Muscle of back (tissue), 3 donors: ENCODE measurements at regions not wholly inside any gene's neighbourhood (a gene's known extent, or its start where the extent isn't known, plus 50 kb on each side); places are given as distances from the start of the nearest gene placed in this dataset.

ENCODE experiments used
- DNase-seq, 3 donors: peaks; one replicate each; pipeline versions ENCODE4 v3.0.0 to v3.0.0-alpha.2; 2013

DNA sequence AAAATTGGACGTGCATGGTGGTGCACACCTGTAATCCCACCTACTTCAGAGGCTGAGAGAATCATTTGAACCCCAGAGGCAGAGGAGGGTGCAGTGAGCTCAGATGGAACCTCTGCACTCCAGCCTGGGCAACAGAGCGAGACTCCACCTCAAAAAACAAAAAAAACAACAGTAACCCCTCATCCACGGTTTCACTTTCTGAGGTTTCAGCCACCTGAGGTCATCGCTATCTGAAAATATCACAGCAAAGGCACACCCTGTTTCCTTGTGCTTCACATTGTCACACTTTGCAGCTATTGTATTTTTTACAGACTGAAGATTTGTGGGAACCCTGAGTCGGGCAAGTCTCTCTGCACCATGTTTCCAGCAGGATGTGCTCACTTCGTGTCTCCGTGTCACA lies 54.1 kb upstream of the FOXQ1 start:
- DNase-seq: no peak

DNA sequence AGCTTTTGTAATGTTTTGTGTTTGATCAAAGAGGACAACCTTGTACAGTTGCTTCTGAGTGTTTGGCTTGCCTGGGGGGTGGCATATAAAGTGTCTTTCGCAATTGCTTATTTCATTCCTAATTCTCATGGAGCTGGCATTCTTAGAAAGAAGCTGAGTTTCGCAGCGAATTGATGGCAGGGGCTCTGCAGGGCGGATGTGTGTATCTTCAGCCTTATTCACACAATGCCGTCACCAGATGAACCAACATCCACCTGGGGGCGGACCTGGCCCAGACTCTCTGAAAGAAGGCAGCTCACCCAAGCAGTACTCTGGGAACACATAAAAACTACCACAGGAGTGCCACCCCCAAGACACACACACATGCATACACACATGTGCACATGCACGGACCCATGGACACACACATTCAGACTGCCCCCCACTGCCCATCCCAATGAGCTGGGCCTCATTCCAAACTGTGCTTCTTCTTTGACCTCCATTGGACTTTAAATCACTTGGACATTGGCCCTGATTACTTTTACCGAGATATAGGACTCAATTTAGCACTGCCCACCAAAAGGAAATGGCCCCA lies 55.4 kb upstream of the FOXQ1 start:
- DNase-seq: no peak

DNA sequence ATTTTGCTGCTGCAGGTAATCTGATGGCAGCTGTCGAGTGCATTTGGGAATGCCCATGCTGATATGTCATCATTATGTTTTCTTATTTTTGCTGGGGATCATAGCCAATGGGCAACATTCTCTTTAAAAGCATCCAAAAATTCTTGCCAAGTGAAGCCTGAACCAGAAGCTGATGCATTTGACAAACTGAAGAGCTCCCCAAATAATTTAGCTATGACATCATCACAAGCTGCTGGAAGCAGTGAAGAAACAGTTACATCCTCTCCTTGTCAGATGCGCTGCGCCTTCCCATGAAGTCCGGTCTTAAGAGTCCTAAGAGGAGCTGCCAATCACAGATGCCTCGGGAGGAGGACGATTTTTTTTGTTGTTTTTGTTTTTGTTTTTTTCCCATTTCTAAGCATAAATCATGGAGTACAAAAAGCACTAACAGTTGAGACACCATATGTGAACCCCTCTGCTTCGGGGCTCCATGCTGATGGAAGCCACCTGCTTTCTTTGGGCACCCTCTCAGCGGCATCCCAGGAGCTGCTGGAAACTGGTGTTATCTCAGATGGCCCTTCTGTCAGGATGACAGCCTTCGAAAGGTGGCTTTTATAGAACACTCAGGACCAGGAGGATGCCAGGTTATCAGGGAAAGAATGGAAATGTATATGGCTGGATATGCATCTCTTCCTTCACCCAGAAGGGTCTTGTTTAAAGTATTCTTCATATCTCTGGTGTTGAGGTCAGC lies 56.1 kb upstream of the FOXQ1 start:
- peak in 1 of 3 donors; percentile 26 for DNase-seq

DNA sequence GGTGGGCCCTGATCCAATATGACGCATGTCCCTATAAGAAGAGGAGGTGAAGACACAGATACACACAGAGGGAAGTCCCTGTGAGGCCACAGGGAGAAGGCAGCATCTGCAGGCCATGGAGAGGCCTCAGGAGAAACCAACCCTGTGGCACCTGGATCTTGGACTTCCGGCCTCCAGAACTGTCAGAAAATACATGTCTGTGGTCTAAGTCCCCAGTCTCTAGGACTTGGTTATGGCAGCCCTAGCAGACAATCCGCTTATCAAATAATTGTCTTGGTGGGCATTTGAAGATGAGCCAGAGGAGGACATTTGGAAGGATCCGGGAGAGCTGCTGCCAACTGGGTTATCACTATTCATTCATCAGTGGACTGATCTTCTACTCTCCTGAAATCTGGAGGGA lies 57.6 kb upstream of the FOXQ1 start:
- DNase-seq: no peak

DNA sequence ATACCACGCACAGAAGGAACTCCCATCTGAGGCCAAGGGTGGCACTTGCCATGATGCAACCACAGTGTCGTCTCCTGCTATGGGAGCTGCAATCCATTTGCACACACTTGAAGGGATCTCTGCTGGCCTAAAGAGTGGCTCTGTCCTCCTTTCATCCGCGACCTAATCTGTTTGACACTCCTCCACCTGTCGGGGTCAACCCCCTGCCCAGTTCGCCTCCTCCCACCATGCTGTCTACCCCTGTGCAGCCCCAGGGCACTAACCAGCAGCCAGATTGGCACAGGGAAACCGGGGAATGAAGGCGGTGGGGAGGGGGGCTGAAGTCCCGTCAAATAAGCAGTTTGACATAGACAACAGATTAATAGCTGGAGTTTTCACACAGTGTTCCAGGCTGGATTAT lies 58.1 kb upstream of the FOXQ1 start:
- DNase-seq: no peak

DNA sequence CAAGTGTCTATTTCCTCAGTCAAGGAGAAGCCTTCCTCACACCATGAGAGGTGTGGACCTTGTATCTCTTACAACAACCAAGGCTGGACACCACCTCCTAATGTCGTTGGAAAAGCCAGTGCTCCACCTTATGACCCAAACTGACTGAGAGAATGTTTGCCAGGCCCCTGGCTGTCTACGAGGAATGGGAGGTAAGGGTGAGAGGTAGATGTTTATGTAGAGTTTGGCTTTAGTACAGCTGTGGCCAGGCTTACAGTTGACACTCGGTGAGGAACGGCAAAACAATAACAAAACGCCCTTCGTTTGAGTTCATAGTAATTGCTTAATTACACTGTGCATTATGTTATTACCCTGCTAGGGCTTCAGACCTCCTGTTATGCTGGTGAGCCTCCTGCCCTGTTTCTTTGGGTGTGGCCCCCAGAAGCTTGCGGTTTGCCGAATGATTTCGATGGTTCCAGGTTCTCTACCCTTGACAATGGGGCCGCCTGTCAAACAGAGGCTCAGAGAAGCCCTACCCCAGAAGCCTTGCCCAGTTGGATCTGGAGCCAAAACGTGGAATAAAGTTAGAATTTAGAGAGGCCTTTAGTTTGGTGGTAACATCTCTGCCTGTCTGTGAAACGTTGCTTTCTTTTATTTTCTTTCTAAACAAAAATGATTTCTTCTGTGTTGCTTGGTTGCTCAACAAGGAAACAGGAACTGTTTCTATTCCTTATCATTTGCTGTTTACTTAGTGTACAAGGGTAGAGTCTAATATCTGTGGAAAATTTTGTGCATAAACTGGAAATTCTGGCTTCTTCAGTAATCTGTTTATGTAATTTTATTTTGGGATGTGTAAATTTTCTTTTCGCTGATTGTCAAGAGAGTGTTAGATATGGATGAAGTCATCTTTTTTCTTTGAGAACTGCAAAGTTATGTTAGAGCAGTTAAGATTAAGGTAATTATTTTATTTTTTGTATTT lies 60.4 kb upstream of the FOXQ1 start:
- DNase-seq: no peak

DNA sequence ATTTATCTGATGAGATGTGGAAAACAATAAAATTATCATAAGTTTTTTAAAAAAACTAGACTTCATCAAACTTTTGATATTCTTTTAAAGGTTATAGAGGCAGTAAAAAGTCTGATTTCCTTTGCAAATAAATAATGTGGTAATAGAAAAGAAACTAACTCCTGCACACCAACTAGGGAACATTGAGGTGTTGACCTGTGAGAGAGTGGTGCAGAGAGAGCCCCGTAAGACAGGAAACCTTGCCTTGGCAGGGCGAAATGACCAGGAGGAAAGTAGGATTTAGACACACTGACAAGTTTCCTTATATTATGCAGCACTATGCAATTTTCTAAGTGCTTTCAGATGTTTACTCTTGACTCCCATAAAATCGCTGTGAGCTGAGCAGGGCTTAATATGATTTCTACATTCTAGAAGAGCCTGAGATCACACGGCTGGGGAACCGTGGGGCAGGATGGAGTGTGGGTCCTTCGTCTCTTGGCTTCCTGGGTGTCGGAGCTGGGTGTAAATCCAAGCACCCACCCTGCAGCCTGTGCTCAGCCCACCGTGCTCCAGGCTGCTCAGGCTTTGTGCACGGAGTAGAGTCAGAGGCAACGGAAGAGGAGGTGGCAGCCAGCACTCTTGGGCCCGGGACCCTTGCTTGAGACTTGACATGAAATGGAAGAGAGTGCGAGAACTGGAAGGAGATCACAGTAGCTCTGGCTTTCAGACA lies 61.3 kb upstream of the FOXQ1 start:
- peak in 1 of 3 donors; percentile 37 for DNase-seq

DNA sequence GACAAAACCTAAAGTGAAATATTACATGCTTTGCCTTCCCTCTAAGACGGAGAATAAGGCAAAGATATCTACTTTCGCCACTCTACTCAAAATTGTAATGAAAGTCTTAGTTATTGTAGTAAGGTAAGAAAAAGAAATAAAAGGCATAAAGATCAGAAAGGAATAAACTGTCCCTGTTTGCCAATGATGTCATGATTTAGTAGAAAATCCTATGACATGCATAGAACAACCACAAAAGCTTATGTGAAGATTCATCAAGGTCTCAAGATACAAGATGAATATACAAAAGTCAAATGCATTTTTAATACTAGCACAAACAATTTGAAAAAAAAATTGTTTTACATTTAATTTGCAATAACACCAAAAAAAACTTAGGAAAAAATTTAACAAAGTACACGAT lies 64.0 kb upstream of the FOXQ1 start:
- no peak for DNase-seq

DNA sequence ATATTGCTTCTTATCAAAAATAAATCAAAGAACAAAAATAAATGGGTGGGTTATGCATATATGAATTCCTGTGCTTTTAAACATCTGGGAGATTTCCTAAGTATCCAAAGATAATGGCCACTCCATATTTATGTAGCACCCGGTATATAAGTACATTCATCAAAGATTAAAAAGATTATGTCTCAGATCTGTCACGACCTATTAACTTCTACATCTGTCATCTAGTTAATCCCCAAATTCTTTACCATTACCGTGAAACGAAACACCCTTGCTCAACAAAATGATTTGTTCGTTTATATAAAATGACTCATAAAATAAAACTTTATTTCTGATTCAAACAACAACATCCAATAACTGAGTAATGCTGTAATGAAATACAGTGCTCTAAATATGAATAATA lies 64.8 kb upstream of the FOXQ1 start:
- no peak for DNase-seq

DNA sequence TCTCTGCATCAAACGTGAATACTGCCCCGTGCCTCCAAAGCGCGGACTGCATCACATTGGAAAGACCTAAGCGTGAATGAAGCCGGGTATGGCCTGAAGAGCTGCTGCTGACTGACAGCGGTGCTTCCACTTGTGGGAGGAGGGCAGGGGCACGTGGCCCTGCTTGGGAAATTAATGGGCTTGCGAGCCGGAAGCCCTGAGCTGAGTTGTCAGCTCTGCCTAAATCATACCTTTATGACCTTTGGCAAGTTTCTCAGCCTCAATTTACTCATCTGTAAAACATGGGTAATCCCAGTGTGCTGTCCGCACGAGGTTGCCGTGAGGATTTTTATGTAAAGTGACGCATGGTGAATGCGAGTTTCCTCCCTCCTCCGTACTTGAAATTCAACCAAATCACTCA lies 67.0 kb upstream of the FOXQ1 start:
- no peak for DNase-seq

DNA sequence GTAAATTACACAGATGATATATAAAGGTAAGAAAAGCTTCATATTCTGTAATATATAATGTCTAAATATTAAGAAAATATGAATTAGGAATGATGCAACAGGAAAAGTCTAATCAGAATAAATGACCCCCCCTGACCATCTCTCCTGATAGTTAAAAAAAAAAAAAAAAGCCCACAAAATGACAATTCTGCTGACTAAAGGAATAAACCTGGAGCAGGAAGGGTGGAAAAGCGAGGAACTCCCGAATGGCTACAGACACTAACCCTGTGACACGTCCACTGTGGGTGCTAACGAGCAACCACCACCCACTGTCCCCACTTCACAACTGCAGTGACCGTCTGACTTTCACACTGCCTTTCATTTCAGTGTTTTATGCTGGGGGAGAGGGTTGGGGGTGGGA lies 67.6 kb upstream of the FOXQ1 start:
- DNase-seq: no peak

DNA sequence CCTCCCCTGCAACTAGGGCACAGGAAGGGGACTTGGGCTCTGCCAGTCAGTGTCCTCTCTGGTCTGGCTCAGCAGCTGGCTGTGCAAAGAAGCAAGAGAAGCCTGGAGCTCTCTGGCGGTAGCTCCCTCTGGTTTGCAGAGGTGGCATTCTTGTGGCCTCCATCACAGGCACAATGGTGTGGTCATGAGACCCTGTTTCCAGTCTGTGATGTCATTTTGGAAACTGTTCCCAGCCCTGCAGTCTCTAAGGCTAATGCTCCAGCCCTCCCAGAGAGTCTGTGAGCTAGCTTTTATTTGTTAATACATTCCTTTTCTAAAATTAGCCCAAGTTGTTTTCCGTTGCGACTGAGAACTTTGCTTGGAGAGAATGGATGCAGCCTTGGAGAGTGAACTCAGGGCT lies 69.5 kb upstream of the FOXQ1 start:
- DNase-seq: peak in 1 of 3 donors; percentile 35

DNA sequence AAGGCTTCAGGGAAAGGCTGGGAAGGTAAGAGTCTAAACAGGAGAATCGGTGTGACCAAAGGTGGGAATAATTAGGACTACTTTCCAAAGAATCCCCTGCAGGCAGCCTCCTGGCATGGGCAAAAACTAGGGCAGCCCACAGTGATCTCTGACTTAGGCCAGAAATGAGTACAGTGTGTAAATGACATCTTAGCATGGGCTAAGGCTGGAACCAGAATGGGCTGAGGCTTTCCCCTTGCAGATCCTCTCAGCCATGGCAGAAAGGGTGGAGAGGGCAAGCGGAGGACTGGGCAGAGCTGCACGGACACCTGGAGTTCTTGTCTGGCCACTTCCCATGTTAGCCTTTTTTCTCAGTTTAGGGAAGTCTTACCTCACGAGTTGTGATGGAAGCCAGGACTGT lies 69.9 kb upstream of the FOXQ1 start:
- no peak for DNase-seq

DNA sequence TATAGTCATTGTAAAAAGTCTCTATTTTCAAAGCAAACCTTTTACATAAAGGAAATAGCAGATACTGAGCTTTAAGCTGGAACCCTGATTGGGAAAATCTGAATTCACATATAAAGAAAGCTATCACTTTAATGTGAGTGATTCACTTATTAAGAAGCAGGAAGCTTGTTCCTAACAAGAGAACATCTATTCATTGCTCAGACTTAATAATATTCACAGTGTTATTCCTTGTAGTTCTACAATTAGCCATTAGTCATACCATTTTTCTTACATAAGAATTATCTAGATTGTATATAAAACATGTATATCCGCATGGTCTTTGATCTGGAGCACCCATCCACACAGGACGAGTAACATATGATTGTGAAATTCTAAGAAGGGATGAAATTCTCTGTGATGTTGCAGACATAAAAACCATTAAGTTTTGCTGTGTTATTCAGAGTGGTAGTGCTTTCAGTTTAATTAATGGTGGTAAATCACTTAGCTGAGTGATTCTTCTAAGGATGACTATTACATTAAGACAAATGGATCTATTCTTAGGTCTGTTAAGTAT lies 71.1 kb upstream of the FOXQ1 start:
- no peak for DNase-seq

DNA sequence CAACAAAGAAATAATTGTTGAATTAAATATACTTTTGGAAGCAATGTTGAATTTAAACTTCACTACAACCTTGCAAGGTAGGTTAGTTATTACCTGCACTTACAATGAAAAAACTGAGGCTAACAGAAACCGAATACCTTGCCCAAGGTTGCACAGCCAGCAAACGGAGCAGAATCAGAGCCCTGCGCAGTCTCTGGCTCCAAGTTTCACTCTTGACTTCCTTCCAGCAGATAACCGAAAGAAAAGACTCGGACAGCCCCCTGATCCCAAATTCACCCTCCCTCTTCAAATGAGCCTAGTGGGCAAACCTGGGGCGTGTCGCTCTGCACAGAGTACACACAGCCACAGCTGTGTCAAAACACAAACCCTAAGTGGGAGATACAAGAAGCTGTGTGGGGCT lies 72.1 kb upstream of the FOXQ1 start:
- DNase-seq: no peak

DNA sequence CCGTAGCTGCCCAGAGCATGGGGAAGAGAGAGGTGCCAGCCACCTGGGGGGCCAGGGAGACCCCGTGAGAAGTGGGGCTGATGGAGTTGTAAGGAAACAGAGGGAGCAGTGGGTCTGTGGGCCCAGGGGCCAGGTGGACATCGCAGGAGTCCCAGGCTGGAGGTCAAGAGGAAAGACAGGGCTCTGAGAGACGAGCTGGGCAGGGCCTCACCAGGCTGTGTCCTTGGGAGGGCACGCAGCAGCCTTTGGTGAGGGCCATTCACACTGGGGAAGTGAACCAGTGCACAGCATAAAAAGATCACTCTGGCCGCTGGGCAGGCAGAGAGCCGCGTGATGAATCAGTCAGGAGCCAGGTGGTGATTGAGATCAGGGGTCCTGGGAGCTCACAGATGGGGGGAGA lies 73.9 kb upstream of the FOXQ1 start:
- DNase-seq: no peak

DNA sequence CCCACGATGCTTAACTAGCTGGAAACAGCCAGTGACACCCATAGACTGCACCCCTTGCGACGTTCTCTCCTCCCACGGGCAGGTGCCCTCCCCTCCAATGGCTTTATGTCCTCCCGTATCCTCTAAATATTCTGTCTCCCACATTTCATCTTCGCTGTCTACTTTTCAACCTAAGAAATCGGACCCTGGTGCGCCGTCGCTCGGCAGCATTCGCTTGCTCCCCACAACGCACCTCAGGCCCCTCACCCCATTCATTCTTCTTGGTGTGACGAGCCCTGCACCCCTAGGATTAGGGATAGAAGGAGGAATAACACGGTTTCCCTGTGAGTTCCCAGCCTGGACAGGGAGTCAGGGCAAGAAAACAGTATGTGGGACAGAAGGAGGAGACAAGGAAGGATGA lies 74.3 kb upstream of the FOXQ1 start:
- no peak for DNase-seq

DNA sequence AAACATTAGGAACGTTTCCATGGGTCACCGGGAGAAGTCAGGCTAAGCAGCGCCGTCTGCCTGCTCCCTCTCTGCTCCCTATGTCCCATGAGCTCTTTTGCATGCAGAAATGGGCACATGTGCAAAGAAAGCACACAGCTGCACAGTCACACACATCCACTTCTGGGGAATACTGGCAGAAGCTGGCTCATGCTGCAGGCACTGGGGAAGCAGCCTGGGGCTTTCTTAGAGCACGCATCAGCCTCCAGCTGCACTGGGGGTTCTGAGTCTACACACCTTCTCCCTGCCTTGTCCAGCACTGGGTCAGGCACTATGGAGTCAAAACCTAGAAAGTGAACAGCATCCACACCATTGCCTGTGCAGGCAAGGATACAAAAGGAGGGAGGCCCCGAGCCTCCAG lies 76.1 kb upstream of the FOXQ1 start:
- DNase-seq: peak in 1 of 3 donors; percentile 32

DNA sequence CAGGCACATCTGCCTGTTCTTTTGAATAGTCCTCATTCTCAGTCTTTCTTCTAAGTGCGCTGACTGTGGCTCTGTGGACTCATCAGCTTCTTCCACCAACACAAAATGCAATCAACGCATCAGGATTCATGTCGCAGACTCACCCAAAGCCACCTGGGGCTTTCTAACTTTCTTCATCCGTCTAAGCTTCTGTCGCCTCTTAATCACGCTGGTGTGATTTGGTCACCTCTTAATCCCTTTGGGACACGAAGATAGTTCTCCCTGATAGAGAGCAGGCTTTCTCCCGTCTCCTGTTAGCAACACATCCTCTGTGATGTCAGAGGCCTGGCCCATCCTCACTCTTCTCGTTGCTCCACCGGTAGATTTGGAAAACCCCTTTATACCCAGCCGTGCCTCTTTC lies 78.0 kb upstream of the FOXQ1 start:
- no peak for DNase-seq

DNA sequence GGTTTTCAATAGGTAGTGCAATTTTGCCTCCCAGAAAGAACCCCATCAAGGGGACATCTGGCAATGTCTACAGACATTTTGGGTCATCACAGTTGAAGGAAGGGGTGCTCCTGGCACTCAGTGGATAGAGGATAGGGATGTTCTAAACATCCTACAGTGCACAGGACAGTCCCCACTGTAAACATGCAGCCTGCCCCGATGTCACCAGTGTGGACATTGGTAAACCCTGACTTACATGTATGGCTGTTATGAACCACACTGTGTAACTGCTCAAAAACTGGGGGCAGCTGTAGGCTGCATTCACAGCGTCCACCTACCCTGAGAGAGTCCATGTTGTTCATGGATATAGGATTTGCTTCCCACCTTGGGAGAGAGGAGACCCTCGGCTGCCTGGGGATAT lies 79.3 kb upstream of the FOXQ1 start:
- DNase-seq: no peak

DNA sequence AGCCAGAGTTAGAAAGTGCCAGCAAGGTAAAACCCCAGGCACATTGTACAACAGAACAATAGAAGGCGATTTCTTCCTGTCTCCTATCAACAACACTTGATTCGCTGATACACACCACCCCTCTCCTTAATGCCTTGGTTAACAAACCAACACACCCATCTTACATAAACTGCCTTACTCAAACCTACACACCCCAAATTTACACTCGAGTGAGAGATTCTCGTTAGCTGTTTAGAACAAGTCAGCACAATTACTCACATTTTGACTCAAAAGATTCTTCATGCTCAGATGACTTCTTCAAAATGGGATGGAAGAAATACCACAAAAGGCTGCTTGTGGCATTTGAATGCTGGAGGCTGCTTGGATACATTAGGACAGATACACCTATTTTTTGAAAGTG lies 80.0 kb upstream of the FOXQ1 start:
- no peak for DNase-seq
